ENCODE measurements at regions not wholly inside any gene's neighbourhood (a gene's known extent, or its start where the extent isn't known, plus 50 kb on each side); places are given as distances from the start of the nearest gene placed in this dataset.

DNA sequence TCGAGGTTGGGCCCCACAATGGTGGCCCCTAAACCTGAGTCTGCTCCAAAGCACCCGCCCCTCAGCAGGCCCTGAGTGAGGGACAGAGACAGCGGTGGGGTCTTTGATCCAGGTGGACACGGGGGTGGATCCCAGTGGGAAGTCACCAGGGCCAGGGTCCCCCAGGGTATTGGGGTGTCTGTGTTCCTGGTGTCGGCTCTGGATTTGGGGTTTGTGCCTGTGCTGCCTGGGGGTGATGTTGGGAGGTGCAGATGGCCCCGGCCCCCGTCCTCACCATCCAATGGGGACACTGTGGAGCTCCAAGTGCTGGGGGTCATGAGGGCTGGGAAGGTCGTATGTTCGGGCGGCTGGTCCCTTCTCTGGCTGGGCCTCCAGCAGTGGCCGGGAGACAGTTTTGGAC is 354.2 kb downstream of the TMEM121 start:
- TF ChIP-seq, protein P1, sequence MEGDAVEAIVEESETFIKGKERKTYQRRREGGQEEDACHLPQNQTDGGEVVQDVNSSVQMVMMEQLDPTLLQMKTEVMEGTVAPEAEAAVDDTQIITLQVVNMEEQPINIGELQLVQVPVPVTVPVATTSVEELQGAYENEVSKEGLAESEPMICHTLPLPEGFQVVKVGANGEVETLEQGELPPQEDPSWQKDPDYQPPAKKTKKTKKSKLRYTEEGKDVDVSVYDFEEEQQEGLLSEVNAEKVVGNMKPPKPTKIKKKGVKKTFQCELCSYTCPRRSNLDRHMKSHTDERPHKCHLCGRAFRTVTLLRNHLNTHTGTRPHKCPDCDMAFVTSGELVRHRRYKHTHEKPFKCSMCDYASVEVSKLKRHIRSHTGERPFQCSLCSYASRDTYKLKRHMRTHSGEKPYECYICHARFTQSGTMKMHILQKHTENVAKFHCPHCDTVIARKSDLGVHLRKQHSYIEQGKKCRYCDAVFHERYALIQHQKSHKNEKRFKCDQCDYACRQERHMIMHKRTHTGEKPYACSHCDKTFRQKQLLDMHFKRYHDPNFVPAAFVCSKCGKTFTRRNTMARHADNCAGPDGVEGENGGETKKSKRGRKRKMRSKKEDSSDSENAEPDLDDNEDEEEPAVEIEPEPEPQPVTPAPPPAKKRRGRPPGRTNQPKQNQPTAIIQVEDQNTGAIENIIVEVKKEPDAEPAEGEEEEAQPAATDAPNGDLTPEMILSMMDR (IDR thresholded peaks at IDR 0.05) = no peak
- TF ChIP-seq POLR2A (IDR thresholded peaks at IDR 0.05) = no peak
